HFF-Myc (cell line): ENCODE measurements at regions not wholly inside any gene's neighbourhood (a gene's known extent, or its start where the extent isn't known, plus 50 kb on each side); places are given as distances from the start of the nearest gene placed in this dataset.

Source experiments
- DNase-seq: peaks from one replicate; pipeline ENCODE4 v3.0.0-alpha.2; 2011; ENCODE audit warnings: low read depth; ENCODE audit errors: extremely low read depth
- H3K4me3 ChIP-seq: replicated peaks from 2 replicates; pipeline ENCODE4 v1.5.1; 2011; ENCODE audit warnings: low read depth, mild to moderate bottlenecking, control low read depth, low read length
- CTCF ChIP-seq: IDR thresholded peaks from 2 replicates; pipeline ENCODE4 v1.5.1; 2012; ENCODE audit warnings: mild to moderate bottlenecking, low read depth, low read length, control low read depth; ENCODE audit errors: missing control alignments

- DNase-seq: no peak
- no peak for TF ChIP-seq CTCF
Observed at GRCh38 chrX:4674028-4674782, 960.8 kb upstream of the PRKX start.

GRCh38 chrX:4671344-4671743 lies 957.9 kb upstream of the PRKX start:
- no peak for DNase-seq
- no peak for TF ChIP-seq CTCF
- H3K4me3 ChIP-seq: no peak overlapping the region

More at GRCh38 chrX:4674028-4674782, 960.8 kb upstream of the PRKX start:
- H3K4me3 ChIP-seq: no peak overlapping the region

GRCh38 chrX:4670606-4671005 lies 957.2 kb upstream of the PRKX start:
- no peak overlapping the region for H3K4me3 ChIP-seq
- no peak for DNase-seq
- no peak for TF ChIP-seq CTCF

- no peak for TF ChIP-seq CTCF
- DNase-seq: no peak
- no peak overlapping the region for H3K4me3 ChIP-seq
Observed at GRCh38 chrX:4668802-4669536, 955.5 kb upstream of the PRKX start.

GRCh38 chrX:4663085-4663484 lies 949.6 kb upstream of the PRKX start:
- no peak for TF ChIP-seq CTCF
- no peak overlapping the region for H3K4me3 ChIP-seq
- no peak for DNase-seq

- no peak for TF ChIP-seq CTCF
- no peak for DNase-seq
- no peak overlapping the region for H3K4me3 ChIP-seq
Observed at GRCh38 chrX:4661771-4662170, 948.3 kb upstream of the PRKX start.
